HG02840 (cell line): ENCODE measurements at regions not wholly inside any gene's neighbourhood (a gene's known extent, or its start where the extent isn't known, plus 50 kb on each side); places are given as distances from the start of the nearest gene placed in this dataset.

Source experiments
- ATAC-seq: cut with Tn5 transposase; IDR thresholded peaks from one replicate; pipeline ENCODE4 v1.9.1; 2021; ENCODE audit warnings: mild to moderate bottlenecking, moderate library complexity, moderate number of reproducible peaks; ENCODE audit not compliant: unreplicated experiment, low FRiP score

DNA sequence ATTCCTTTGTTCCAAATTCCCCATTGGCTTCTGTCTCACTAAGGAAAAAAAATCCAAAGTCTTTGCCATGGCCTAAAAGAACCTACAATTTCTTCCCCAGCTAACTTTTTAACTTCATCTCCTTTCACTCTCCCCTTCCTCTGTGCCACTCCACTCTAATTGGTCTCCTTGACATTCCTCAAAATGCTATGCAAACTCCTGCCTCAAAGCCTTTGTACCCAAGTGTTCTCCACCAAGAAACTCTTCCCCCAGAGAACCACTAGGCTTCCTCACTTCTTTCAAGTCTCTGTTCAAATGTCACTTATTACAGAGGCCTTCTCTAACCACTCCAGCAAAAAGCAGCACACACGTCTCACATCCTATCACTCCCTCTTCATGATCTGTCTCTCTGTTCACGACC, 91.6 kb upstream of the NR4A3 start:
- ATAC-seq: no peak

DNA sequence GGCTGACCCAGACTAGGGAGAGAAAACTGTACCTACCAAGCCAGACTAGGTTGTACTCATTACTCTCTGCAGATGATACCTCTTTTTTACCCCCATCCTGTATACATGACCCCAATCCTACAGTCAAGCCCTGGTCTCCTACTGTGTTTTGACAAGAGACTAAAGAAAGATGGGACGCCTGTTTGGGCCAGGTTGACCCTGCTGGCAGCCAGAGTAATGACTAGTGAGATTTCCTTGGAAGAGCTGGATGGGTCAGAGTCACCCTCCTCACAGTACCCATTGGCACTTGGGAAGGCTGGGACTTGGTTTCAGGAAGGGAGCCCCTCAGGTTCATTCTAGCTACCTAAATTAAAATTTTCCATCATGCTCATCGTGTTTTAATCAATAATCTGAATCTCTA, 89.7 kb upstream of the NR4A3 start:
- ATAC-seq: no peak

DNA sequence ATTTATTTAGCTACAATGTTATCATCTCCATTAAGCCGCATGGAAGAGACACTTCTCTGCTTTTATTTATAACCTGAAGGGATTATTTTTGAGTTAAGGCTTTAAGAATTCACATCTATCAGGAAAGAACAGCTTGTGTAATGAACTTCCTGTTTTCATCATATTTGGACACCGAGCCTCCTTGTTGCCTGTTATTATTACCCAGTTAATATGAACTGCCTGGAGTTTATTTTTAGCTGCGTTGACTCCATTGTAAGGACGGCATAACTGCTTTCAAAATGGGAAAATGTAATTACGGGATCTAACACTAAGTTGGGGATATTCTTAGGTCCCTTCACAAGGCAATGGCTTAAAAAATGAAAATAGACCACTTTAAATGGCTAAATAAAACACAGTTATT, 89.0 kb upstream of the NR4A3 start:
- no peak for ATAC-seq

DNA sequence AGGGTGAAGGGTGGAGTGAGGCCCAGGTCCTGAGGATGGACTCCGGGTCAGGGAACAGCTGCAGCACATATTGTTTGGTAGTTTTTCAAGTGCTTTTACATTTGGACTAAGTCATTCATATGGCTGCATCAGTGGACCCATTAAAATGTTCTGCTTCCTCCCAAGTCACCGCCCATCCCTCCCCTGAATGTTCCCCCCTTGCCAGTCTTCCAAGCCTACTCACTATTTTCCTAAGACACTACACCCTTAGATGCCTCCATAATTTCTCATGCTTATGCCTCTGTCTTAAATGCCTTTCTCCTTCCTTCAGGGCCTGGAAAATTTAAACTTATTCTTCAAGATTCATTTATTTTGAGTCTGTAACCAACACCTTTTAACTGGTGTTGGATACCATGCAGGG, 86.6 kb upstream of the NR4A3 start:
- no peak for ATAC-seq

DNA sequence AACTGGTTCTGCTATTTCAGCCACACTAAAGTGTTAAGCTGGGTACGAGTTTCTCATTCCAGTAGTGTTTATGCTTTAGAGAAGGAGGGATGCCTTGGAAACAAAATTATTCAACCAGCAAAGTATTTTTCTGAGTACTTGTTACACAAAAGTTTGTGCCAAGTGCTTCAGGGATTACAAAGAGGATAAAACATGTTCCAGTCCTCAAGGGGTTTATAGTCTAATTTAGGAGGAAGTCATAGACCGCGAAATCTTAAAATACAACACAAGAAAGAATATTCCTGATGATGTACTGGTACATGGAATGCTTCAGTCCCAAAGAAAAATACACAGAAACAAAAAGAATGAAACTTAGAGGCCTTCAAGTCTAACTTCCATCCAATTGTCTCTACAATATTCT, 85.4 kb upstream of the NR4A3 start:
- ATAC-seq: no peak

DNA sequence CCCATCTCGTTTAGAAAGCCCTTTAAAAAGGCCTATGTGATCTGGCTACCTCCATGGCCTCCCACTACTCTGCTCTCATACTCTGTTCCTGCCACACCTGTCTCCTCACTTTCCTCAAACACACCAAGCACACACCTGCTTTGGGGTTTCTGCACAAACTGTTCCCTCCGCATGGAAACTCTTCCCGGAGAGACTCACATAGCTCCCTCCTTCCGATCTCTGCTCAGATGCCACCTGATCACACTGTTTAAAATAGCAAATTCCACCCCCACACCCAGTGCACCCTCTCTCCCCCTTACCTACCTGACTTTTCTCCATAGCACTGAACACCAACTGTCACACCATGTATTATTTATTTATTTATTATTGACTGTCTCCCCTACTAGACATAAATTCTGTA, 84.0 kb upstream of the NR4A3 start:
- no peak for ATAC-seq

DNA sequence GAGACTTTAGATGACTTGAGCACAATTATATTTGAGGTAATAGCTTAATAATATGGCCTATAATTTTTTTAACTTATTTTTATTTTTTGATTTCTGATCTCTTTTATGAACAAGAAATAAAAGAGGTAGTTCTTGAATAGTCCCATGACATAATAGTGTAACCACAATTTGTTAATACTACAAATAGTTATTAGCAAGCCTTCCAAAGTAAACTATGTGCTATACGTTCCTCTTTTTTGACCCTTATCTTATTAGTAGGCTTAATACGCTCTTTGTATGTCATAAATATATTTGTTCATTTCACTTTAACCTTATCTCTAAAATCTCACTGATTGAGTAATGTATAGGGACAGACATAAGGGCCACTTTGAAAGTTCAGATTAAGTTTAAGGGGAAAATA, 78.7 kb upstream of the NR4A3 start:
- no peak for ATAC-seq

DNA sequence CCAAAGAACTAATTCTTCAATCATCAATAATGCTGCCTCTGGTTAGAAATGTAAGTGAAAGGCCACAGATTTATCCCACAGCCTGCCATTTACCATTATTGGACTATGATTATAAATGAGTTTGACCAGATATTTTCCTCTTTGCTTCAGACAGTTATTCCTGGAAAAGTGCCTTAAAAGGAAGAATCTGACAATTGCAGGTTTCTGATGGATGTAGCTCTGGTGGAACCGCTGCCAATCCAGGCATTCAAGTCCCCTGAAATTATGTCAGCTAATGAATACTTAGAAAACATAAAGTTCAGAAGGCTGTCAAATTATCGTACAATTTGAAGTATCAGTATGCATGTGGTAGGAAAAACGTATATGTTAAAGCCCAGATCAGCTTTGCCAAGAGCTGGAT, 78.2 kb upstream of the NR4A3 start:
- ATAC-seq: no peak

DNA sequence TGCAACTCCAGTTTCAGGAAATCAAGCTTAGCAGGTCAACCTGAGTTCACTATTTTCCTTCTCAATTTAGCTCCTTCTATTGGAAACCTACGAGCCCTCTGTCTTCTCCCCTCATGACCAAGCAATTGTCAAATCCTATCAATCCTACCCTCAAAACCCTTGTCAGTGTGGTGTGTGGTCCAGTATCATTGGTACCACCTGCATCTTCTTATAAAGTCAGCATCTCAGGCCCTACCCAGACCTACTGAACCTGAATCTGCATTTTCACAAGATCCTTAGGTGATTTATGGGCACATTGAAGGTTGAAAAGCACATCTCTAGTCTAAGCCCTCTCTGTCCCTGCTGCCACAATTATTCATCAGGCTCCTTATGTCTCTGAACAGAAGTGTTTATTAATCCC, 77.6 kb upstream of the NR4A3 start:
- no peak for ATAC-seq

DNA sequence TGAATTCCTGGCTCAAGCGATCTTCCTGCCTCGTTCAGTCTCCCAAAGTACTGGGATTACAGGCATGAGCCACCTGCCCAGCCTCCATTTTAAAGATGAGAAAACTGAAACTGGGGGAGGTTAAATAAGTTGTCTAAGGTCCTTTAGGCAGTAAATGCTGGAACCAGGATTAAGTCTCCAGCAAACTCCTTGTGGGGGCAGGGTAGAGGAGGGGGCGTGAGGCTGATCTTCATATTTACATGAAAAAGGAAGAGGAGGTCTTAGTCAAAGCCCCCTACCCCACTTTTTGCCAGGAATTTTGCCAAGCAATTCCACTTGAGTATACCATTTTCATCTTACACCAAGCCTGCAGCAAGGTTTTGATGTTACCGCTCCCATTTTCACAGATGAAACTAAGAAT, 76.6 kb upstream of the NR4A3 start:
- ATAC-seq: no peak

DNA sequence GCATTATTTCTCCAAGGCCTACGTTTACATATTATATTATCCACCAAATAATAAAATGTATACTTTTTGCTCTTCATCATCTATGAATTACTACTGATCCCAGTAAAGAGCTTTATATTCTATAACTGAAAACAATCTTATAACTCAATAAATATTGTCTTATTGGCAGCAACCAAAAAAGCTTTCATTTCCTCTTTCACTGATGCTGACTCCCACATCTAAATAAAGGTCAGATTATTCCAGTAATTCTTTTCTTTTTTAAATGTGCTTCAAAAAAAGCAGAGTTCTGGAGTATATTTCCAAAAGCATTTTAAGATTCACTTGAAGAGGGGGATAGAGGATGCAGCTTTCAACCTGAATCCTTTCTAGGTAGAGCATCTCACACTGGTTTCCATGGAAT, 75.3 kb upstream of the NR4A3 start:
- no peak for ATAC-seq

DNA sequence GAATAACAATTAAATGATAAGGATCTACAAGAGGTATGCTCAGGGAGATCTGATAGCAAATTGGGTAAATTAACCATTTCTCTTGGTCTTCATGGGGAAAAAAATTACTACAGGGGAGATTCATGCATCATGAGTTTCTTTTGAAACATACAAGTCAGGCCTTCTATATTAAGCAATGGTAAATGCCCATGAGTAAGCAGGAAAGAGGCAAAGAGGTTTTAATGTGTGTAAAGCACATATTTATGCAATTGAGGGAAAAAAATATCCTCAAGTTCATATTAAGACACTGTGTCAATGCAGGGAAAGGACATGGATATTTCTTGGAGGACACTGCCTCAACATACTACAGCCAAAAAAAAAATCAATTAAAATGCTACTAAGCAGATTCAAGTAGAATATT, 73.4 kb upstream of the NR4A3 start:
- ATAC-seq: no peak

DNA sequence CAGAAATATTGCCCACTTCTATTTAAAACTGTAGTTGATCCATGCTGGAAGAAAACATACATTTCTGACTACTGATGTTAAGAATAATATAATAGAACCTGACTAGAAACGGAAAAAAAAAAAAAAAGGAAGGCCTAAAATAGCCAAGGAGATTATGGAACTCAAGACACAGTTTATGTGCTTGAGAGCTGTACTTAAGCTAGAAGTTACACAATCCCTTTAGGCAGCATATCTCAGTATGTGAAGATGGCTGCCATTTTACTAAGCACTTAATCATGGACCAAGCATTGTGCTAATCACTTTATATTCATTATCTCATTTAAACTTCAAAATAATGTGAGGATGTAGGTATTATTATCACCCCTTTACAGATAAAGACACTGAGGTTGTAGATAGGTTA, 73.0 kb upstream of the NR4A3 start:
- ATAC-seq: no peak

DNA sequence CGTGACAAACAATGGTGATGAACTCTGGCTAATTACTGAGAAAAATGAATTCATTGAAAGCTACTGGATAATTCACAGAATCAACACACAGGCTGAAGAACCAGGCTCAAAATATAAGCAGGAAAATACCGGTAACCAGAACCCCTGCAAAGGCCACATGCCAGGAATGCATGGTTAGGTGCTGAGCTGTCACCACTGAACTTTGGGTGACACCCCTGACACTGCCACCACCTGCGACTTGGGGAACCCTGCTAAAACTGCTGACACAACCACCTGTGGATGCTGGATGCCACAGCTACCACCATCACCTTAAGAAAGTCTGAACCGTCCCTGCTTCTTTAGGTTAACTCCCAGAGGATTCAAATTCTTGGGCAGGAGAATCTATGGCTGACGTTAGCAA, 72.0 kb upstream of the NR4A3 start:
- no peak for ATAC-seq

DNA sequence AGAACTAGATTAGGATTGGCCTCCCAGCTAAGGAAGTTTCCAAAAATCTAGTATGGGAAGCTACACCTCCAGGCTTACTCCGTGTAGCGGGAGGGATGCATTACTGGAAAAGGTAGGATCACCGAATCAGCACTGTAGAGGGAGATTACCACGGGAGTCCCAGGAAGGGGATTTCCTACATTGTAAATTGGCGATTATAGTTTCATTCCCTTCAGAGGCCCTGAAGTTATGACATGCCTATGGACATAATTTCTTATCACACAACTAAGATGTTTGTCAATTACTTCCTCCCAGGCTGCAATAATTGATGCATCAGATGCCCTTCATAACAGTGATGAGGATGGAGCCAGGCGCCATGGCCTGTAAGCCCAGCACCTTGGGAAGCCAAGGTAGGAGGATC, 71.2 kb upstream of the NR4A3 start:
- no peak for ATAC-seq

DNA sequence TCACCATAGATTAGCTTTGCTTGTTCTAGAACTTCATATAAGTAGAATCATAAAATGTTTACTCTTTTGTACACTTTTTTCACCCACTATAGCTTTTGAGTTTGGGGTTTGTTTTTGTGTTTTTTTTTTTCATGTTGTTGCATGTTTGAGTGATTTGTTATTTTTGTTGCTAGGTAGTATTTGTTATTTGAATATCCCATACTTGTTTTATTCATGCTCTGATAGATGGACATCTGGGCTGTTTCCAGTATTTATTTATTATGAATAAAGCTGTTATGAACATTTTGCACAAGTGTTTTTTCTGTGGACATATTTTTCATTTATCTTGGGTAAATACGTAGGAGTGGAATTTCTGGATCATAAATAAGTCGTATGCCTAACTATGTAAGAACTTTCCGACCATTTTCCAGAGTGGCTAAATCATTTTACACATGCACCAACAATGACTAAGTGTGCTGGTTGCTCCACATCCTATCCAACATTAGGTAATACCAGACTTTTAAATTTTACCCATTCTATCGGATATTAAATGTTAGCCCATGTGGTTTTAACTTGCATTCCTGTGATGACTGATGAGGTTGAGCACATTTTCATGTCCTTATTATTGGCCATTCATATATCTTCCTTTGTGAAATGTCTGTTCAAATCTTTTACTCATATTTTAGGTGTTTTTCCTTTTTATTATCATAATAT, 69.1 kb upstream of the NR4A3 start:
- ATAC-seq: no peak

DNA sequence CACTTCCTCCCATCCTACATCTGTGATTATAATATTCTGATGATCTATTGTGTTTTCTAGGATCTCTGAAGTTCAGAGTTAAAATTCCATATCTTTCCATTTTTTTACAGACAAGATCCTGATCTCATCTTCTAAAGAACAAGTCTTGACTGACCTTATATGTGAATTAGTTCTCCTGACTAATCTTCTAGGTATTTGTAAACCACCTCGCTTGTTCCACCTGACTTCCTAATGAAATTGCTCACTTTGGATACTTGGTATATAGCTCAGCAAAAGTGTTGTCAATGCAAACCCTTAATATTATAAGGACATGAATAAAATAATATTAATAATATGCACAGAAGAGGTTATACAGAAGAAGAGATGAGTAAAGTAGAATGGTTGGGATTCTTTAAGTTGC, 68.2 kb upstream of the NR4A3 start:
- no peak for ATAC-seq

DNA sequence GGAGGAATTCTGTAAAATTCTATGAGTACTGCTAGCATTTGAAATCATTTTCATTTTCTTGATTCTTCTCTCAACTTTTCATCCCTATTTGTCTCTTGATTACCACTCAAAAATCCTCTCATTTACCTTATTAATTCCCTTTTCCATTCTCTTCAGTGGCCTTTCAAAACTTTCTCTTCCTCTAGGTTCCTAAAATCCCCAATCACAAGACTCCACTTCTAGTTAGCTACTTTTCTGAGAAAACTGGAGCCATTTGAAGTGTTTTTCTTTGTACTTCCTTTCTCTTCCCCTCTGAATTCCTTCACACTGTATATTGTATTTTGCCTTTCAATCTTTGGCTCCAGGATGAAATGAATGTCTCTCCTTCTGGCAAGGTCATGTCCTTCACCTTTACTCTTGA, 61.3 kb upstream of the NR4A3 start:
- no peak for ATAC-seq

DNA sequence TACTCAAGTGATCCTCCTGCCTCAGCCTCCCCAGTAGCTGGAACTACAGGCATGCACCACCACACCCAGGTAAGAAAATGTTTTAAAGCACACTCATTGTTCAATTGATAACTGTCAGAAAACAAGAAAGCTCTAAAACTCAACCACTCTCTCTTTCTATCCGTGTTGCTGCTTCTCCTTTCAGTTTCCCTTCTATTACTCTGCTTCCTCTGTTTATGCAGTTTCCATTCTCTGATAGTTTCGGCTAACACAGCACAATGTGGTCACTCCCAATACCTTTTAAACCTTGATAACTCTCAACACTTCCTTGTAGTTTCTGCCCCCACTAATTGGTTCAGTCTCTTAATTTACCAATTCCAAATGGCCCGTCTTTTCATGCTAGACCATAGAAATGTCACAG, 59.2 kb upstream of the NR4A3 start:
- no peak for ATAC-seq
